HEK293T (cell line): ENCODE measurements at regions not wholly inside any gene's neighbourhood (a gene's known extent, or its start where the extent isn't known, plus 50 kb on each side); places are given as distances from the start of the nearest gene placed in this dataset.

ENCODE experiments used
- ARNT ChIP-seq: fragments of 450-650 bp; IDR thresholded peaks from 2 replicates; pipeline ENCODE4 v1.6.1; 2017; ENCODE audit warnings: mild to moderate bottlenecking
- BHLHE40 ChIP-seq: fragments of 450-650 bp; IDR thresholded peaks from 2 replicates; pipeline ENCODE4 v1.6.1; 2016; ENCODE audit warnings: mild to moderate bottlenecking, moderate library complexity, borderline replicate concordance
- ELF4 ChIP-seq: fragments of 450-650 bp; IDR thresholded peaks from 2 replicates; pipeline ENCODE4 v1.6.1; 2017; ENCODE audit warnings: antibody characterized with exemption
- FOXA1 ChIP-seq: fragments of 450-650 bp; IDR thresholded peaks from 2 replicates; pipeline ENCODE4 v1.6.1; 2016; ENCODE audit warnings: mild to moderate bottlenecking
- FOXK2 ChIP-seq: fragments of 450-650 bp; IDR thresholded peaks from 2 replicates; pipeline ENCODE4 v1.6.1; 2016; ENCODE audit warnings: mild to moderate bottlenecking
- FOXM1 ChIP-seq: fragments of 450-650 bp; IDR thresholded peaks from 2 replicates; pipeline ENCODE4 v1.6.1; 2017; ENCODE audit warnings: mild to moderate bottlenecking, borderline replicate concordance
- NFRKB ChIP-seq: fragments of 450-650 bp; IDR thresholded peaks from 2 replicates; pipeline ENCODE4 v1.6.1; 2016; ENCODE audit warnings: mild to moderate bottlenecking, moderate library complexity
- PKNOX1 ChIP-seq: fragments of 450-650 bp; IDR thresholded peaks from 2 replicates; pipeline ENCODE4 v1.6.1; 2016
- SP1 ChIP-seq: fragments of 450-650 bp; IDR thresholded peaks from 2 replicates; pipeline ENCODE4 v1.6.1; 2017
- SUZ12 ChIP-seq: fragments of 450-650 bp; IDR thresholded peaks from 2 replicates; pipeline ENCODE4 v1.6.1; 2016; ENCODE audit warnings: mild to moderate bottlenecking
- TARDBP ChIP-seq: fragments of 450-650 bp; IDR thresholded peaks from 2 replicates; pipeline ENCODE4 v1.6.1; 2016

- TF ChIP-seq ELF4: no peak
- TF ChIP-seq NFRKB: no peak
- TF ChIP-seq SUZ12: no peak
- no peak for TF ChIP-seq ARNT
- TF ChIP-seq FOXM1: no peak
- no peak for TF ChIP-seq PKNOX1
- no peak for TF ChIP-seq BHLHE40
- TF ChIP-seq SP1: no peak
- no peak for TF ChIP-seq FOXA1
- no peak for TF ChIP-seq TARDBP
- no peak for TF ChIP-seq FOXK2
Measured at GRCh38 chr16:26345966-26346365, 654.2 kb downstream of the HS3ST4 start.
